Uterus (tissue), 2 donors: ENCODE measurements at regions not wholly inside any gene's neighbourhood (a gene's known extent, or its start where the extent isn't known, plus 50 kb on each side); places are given as distances from the start of the nearest gene placed in this dataset.

Source experiments
- POLR2A ChIP-seq, 2 donors: fragments of 450-650 bp; IDR thresholded peaks; one replicate each; pipeline ENCODE4 v1.6.1; 2016; ENCODE audit warnings: antibody characterized with exemption in 2 of 2, mild to moderate bottlenecking in 1 of 2, moderate library complexity in 1 of 2
- TF ChIP-seq, protein P1 (sequence below), 4 experiments: fragments of 200-600 bp in 2 of 4; fragments of 450-650 bp in 2 of 4; sonication (generic) in 2 of 4; IDR thresholded peaks; one replicate each; pipeline ENCODE4 v1.5.1; 2016 to 2019; ENCODE audit warnings: antibody characterized with exemption in 4 of 4, mild to moderate bottlenecking in 2 of 4, moderate library complexity in 1 of 4

DNA sequence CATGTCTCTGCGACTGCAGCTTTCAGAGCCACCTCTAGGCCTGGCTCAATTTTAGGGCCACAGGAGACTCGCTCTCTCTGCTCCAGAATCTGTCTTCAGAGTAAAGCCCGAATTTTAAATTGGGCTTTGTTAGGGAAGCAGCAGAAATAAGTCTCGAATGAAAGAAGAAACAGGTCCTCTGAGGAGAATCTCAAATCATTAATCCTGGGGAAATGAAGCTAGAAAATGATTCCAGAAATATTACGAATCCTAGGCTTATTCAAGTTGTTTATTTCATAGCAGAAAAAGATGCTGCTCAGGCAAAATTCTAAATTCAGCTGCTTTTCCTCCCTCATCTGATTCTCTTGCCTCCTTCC lies 114.2 kb upstream of the THBS1 start:
- TF ChIP-seq, protein P1, sequence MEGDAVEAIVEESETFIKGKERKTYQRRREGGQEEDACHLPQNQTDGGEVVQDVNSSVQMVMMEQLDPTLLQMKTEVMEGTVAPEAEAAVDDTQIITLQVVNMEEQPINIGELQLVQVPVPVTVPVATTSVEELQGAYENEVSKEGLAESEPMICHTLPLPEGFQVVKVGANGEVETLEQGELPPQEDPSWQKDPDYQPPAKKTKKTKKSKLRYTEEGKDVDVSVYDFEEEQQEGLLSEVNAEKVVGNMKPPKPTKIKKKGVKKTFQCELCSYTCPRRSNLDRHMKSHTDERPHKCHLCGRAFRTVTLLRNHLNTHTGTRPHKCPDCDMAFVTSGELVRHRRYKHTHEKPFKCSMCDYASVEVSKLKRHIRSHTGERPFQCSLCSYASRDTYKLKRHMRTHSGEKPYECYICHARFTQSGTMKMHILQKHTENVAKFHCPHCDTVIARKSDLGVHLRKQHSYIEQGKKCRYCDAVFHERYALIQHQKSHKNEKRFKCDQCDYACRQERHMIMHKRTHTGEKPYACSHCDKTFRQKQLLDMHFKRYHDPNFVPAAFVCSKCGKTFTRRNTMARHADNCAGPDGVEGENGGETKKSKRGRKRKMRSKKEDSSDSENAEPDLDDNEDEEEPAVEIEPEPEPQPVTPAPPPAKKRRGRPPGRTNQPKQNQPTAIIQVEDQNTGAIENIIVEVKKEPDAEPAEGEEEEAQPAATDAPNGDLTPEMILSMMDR (IDR thresholded peaks at IDR 0.05) = no peak
- TF ChIP-seq POLR2A (IDR thresholded peaks at IDR 0.05) = no peak
